Stimulated activated CD8-positive, alpha-beta memory T cell treated with anti-CD3 and anti-CD28 coated beads, Interleukin-12 subunit alpha, Interleukin-12 subunit beta, amount 100 ng/mL, for 1 hour (primary cell): ENCODE measurements at regions not wholly inside any gene's neighbourhood (a gene's known extent, or its start where the extent isn't known, plus 50 kb on each side); places are given as distances from the start of the nearest gene placed in this dataset.

Experiments
- DNase-seq: peaks from one replicate; pipeline ENCODE4 v3.0.0-alpha.2; 2020; ENCODE audit warnings: low read depth

DNA sequence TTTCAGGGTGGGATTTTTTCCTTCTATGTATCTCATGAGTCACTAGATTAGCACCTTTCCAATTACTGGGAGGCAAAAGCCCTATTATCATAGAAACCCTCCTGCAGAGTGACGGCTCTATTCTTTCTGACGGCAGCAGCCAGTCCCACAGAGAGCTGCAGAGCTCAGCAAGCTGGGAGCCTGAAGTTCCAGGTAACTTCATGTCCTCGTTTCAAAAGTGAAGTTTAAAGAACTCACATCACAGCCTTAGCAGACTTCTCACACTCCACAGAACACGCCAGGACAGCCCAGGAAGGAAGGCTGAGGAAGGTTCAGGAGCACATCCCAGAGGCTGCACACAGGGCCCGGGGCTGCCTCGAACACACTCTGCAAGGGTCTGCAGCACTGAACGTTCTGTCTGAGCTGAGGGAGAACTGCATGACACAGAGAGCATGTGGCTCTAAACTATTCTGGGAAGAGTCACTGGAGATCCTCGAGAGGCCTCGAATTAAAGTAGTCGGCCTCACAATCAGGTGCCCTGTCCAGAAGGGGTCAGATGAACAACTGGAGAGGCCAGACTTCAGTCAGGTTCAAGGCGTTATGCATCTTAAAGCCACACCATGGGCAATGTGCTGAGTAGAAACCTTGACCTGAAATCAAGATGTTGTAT, 104.2 kb upstream of the DRD2 start:
- DNase-seq, result no peak

DNA sequence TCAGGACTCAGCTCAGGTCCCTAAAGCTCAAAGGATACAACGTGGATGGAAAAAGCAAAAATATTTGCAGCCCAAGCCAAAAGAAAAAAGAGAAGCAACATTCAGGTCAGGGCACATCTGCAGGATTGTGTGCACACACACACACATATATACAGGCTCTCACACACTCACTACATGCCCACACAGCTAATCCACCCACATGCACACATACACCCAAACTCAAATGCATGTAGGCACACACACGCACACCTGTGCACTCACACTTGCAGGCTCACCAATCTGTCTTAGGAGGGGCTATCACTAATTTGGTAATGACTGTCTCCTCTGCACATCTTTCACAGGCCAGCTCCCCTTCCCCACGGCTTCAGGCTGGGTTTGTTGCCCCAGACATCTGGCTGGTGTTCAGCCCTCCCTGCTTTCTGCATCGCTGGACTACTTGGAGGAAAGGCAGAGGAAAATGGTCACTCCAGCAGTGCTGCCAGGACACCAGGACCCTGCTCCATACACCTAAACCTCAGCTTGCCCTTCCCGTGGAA, 103.6 kb upstream of the DRD2 start:
- no peak for DNase-seq

DNA sequence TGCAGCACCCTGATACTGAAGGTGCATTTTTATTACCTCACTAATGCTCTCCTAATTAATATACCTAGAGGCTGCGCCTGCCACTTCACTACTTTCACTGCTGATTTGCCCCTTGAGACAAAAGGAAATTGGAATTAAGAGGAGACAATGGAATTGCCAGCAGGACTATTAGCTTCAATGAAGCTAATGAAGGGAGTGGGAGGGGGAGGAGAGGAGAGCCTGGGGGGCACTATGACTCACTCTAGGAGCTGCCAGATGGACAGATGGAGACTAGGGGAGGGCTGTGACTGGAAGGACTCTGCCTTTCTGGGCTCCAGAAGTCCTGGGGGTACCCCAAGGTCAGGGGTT, 102.8 kb upstream of the DRD2 start:
- no peak for DNase-seq

DNA sequence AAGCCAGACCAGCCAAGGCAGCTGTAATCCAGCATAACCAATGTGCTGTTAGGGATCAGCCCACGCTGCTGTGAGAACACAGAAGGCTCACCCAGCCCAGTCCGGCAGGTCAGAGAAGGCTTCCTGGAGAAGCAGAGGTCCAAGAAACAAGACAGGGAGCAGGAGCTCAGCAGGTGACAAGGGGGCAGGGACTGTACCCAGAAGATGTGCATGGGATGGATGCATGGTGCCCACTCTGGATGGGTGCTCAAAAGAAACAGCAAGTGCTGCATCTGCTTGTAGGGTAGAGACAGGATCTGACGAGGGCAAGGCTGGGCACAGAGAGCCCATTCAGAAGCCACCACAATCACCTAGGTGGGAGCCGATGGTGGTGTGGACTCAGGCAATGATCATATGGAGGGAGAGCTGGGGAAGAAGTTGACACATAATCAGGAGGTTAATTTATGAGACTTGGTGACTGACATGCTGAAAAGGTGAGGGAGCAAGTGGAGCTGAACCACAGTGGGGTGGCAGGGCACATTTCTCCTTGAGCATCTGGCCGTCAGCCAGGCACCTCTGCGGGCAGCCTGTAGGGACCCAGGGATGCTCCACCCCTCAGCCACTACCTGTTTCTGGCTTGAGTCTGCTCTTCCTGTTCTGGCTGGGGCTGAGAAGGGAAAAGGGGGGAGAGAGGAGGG, 102.3 kb upstream of the DRD2 start:
- DNase-seq, result no peak

DNA sequence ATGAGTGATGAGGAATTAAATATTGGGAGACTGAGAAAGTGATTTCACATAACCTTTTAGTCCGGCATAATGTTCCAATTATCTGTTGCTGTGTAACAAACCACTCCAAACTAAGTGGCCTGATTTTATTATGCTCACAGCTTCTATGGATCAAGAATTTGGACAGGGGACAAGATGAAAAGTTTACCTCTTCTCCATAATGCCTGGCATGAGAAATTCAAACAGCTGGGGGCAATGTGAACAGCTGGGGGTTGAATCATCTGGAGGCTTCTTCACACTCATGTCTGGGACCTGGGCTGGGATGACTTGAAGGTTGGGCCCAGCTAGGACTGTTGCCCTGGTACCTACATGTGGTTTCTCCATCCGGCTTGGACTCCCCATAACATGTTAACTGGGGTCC, 99.4 kb upstream of the DRD2 start:
- no peak for DNase-seq

DNA sequence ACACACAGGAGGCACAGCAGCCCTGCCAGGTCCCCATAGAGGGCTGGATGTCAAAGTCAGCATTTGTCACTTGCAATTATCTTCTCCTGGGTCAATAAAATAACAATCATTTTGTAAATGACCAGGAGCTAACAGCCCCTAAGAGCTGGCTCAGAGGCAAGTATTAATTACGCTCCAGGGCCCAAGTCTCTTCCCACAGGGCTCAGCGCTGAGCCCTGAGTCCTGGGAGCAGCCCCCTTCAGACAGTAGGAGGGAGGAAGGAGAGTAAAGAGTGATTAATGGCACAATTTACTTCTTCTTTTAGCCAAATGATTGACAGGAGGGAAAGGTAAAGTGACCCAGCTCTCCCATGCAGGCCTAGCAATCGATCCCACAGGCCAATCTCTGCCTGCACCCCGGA, 99.0 kb upstream of the DRD2 start:
- no peak for DNase-seq

DNA sequence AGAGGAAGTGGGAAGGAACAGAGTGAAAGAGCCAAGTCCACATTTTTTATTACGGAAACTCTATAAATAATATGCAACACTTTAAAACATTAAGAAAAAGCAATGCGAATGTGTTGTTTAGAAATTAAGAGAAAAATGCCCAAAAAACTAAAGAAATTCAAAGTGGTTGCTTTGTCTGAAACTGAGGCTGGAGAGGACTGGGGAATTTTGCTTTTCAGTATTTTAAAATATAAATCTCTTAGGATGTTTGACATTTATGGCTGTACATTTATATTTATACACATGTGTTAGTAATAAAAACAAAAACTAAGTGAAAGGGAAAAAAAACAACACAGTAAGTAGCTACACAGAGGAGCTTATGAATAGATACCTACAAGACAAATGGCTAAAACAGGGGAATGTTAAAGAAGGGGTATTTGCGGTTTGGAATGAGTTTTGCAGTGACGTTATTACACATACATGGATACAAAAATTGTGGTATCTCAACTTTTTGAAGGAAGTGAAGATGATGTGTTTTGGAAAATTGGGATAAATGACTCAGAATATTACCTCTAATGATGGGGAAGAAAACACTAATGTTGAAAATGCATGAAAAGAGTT, 97.0 kb upstream of the DRD2 start:
- DNase-seq, result no peak

DNA sequence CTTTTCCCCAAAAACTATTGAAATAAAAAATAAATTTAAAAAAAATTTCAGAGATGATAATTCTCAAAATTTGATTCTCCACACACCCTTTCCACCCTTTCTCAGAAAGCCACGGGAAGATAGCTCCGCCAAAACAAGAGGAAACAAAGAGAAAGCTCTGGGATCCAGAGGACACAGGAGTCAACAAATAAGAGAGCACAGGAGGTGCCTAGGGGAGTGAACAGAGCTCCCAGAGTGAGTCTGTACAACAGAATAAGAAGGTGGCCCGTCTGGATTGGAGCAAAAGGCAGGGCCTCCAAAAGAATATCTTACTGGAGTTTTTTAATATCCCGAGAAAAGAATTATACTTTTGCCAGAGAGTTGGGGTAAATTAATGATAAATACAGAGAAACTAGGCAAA, 96.3 kb upstream of the DRD2 start:
- no peak for DNase-seq

DNA sequence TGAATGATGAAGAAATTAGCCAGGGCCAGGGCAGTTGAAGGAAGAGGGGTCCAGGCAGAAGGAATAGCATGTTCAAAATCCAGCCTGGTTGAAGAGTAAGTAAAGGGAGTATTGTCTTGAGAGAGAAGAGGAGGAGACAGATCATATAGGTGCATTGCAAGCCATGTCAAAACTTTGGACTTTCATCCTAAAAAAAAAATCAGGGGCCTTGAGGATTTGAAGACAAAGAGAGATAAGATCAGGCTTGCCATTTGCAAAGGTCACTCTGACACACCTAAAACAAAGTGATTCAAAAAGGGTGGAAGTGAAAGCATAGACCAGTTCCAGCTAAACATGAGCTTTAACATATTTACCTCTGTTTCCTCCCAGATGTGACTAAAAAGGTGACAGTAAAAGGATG, 95.7 kb upstream of the DRD2 start:
- no peak for DNase-seq

DNA sequence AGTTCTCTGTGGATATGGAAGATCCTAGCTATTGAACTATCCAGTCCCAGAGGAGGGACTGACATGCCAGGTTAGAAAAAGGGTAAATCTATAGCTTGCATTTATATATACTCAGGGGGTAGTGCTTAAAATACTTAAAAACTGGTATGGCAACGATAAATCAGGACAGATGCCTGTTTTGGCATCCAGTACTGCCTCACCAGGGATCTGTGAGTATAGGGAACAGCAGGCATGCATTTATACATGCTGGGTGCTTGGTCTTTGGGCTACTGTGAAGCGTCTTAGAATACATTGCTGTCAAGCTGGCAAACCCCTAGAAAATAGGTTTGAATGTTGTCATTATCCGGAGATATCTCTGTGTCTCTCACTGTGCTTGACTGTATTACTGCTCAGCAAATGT, 94.2 kb upstream of the DRD2 start:
- DNase-seq, result no peak

DNA sequence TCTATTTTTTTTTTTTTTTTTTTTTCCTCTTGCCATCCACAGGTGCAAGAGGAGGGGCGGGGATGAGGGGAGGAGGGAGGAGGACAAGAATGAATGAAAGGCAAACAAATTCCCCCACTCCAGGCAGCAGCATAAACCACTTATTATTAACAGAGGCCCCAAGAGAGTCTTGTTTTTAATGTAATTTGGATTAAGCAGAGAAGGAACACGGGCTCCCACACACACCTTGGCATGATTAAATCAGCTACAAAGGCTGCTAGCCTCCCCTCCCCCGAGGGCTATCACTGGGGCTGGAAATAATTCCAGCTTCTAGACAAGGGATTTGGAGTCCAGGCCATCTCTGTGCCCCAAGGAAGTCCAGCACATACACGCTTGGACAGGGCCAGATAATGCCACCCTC, 93.4 kb upstream of the DRD2 start:
- DNase-seq, result no peak

DNA sequence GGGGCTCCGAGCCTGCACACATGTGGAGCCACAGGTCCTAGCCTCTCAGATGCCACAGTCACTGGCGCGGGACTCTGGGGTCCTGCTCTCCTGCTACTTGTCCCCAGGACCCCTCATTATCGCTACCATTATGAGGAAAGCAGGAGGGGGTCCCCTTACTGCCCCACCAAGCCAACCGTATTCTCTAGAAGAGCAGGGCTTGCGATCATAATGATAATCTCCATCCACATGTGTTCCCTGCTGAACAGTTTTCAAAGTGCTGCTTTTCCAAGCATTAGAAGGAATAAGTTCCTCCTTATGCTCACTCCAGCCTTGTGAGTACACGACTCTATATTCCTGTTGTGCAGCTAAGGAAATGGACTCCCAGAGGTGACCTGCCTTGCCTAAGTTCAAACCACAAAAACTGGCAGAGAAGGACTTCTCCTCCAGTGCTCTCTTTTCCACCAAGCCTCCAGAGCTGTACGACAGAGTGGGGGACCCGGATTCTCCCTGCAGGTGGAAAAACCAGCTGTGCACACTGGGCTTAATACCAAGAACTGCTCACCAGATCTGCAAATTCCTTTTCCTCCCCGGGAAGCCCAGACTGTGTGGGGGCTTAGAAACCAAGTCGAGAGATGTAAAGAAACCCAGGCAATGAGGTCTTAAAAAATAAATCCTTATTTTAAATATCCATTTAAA, 92.8 kb upstream of the DRD2 start:
- DNase-seq, result no peak

DNA sequence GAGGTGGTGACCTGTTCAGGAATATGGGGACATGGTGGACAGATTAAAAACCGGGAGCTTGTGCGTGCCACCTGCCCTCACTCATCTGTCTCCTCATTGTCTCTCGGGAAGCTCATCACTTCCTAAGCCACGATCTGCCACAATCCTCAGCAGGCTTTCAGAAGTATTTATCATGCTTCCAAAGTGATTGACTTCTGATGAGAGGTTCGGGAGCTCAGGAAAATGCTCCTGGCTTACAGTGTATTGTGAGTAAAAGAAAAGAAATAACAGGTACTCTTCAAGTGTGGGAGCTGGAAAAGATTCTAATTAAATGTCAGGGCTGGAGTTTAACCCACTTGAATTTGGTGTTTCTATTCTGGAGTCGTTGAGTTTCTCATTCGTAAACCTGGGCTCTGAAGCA, 91.9 kb upstream of the DRD2 start:
- no peak for DNase-seq

DNA sequence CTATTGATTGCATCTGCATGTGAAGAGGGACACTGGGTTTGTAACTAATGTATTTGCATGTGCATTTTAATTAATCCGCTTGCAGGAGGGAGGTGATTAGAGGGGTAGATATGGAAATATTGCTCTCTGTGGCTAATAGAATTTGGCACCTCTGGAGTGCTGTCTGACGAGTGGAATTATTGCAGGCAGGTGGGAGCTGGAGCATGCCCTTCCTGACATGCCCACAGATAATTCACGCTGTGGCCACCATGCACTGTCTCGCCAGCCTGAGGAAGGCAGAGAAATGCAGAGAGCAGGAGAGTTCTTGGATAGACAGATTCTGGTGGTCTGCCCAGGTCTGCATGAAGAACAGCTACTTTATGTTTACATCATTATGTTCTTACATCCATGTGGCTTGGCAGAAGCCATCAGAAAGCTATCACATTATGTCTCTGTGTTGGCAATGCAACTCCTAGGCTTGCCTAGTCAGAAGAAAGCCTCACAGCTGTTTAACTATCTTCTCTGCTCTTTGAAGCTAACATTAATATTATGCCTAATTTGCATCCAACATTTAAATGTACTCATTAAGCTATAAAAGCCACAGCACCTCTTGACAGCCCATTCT, 89.4 kb upstream of the DRD2 start:
- no peak for DNase-seq

DNA sequence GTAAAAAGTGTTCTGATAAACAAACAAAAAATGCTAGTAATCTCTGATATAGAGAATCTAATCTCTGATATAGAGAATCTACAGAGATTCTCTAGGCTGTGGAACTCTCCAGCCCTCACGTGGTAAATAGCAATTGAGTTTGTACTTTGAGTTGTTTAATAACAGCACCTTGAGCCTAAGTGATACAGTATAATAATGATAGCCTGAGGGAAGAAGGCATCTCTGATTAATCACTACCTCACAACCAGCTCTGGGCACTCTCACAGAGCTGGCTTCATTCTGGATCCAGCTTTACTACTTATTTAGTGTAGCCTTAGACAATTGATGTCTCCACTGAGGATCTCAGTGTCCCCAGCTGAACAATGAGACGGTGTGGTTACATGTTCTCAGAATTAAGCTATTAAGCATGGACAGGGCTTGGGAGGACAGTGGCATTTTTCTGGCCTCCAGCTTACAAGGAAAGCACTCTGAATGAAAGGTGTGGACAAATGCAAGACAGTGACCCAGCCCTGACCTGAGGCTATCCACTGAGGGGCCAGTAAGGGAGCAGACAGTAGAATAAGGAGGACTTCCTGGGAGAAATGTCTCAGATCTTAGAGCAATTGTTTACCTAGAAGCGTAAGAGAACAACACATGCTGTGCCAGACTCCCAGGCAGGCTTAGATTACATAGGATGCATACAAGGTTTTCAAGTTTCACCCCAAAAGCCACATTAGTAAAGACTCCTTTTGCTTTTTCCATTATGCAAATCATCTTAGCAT, 88.7 kb upstream of the DRD2 start:
- no peak for DNase-seq

DNA sequence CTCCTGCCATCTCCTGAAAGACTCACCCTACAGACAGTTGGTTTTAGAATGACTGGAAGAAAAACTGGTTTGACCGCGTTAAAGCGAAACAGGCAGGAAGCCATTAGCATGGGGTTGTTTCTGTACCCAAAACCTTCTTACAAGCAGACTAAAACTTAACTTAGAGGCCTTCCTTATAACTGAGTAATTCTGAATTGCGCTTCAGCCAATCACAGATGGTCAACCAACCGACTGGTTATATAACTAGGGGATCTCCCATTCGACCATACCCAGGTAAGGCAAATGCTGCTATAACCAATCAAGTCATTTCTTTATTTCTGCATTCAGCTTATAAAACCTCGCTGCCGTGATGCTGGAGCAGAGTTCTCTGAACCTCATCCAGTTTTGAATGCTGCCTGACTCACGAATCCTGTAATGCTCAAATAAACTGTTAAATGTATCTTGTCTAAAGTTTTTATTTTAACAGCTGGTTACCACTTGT, 87.8 kb upstream of the DRD2 start:
- no peak for DNase-seq

DNA sequence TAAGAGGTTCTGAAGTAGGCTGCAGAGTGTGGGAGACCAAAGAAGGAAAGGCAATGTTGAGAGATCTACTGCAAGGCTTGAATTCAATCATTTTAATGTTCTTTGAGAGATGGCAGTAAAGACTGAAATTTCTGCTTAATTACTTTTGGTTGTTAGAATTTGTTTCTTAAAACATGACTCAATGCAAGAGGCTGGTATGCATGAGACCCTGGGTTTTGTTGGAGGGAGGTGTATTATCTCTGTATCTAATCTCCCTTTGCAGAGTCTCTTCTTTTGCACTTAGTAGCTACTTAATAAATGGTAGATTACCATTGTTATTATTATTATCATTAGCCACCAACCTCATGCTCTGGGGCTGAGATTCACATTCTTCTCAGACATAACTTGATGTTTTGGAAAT, 87.4 kb upstream of the DRD2 start:
- DNase-seq, result no peak

DNA sequence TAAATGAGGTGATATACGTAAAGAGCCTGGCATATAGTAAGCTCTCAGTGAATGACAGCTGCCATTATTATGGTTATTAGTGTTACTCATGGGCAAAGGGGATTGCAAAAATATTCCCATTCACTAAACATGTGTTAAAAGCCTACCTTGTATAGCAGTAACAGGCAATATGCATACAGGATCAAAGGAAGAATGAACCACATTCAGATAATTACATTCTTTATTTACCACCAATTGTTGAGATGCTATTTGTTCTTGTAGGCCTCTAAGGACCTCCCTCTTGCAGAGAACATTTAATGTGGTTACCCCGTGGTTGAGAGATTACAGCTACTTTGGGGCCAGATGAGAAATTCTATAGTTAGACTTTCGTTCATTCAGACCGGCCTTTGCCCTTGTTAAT, 82.7 kb upstream of the DRD2 start:
- DNase-seq, result no peak

DNA sequence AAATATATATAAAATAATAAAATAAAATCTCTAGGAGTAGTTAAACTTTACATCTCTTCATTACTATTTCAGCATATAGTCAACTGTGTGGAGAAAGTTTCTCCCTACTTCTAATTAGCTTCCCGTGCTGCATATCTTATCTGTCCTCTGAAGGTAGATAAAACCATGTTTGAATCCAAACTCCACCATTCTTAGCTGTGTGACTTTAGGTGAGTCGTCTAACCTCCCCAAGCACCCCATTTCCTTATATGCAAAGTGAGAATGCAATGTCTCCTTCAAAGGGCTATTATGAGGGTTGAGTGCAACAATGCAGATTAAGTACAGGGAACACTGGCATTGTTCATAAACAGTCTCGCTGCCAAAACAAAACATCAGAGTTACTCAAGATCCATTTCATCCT, 80.8 kb upstream of the DRD2 start:
- no peak for DNase-seq

DNA sequence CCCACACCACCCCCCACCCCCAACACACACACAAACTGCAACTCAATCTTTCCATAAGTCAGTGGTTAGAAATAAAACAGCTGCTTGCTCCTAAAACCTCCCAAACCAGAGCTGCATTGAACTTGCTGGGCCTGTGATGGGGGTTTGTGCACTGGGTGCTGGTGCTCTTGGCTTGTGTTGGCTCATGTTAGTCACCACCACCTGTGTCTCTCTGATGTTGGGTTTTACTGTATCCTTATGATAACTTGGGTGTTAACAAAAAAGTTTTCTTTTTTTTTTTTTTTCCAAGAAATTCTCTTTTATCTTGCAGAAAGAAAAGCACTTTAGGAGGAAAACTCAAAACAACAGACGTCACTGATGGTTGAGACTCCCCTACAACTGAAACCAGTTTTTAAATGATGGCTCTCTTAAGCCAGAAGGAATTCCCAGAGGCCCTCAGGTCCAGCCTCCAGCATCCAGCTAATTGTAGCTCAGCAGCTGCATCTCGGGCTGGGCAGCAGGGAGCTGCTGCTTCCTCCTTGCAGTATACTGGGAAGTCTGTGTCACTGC, 79.9 kb upstream of the DRD2 start:
- DNase-seq, result no peak

DNA sequence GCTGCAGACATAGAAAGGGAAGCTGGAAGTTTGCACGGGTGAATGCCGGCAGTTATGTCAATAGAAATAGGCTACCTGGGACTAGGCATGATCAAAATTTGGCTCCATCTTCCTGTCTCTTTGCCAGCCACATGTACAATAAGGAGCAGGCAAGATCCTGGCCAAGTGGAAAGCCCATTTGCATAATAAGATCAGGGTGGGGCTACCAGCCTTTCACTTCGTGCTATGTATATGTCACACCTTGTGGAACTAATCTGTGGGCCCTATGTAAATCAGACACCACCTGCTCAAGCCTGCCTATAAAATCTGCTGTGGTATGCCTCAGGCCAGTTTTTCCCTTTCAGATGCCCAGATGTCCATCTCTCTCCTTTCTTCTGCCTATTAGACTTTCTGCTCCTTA, 79.3 kb upstream of the DRD2 start:
- no peak for DNase-seq

DNA sequence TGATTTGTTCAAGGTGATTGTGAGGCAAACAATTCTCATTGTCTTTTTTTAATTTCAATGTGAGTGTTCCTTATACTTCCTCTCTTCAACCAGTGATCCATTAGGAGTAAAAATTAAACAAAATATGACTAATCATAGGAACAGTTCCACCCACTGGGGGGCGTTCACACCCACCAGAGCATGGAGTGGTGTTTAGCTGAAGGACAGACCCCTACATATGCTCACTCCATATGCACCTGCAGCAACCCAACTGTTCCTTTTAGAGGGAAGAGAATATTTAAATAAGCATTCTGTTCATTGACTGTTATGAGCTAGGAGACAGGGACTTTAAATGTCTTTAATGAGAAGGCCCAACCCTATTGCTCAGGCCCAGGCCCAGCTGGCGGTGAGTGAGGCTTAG, 78.7 kb upstream of the DRD2 start:
- DNase-seq, result no peak
